GM18861 (cell line): ENCODE measurements at regions not wholly inside any gene's neighbourhood (a gene's known extent, or its start where the extent isn't known, plus 50 kb on each side); places are given as distances from the start of the nearest gene placed in this dataset.
"Not testable (repeated sequence)": the region's sequence is repeated elsewhere in the genome, so short reads cannot be mapped to it uniquely, and the experiment has no call there.

Experiments used
- ATAC-seq: cut with Tn5 transposase; IDR thresholded peaks from one replicate; pipeline ENCODE4 v1.9.1; 2021; ENCODE audit not compliant: unreplicated experiment

DNA sequence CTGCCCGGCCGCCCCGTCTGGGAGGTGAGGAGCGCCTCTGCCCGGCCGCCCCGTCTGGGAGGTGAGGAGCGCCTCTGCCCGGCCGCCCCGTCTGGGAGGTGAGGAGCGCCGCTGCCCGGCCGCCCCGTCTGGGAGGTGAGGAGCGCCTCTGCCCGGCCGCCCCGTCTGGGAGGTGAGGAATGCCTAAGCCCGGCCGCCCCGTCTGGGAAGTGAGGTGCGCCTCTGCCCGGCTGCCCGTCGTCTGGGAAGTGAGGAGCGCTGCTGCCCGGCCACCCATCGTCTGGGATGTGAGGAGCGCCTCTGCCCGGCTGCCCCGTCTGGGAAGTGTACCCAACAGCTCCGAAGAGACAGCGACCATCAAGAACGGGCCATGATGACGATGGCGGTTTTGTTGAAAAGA is 136.6 kb upstream of the PROKR2 start:
- ATAC-seq, result not testable (repeated sequence)

DNA sequence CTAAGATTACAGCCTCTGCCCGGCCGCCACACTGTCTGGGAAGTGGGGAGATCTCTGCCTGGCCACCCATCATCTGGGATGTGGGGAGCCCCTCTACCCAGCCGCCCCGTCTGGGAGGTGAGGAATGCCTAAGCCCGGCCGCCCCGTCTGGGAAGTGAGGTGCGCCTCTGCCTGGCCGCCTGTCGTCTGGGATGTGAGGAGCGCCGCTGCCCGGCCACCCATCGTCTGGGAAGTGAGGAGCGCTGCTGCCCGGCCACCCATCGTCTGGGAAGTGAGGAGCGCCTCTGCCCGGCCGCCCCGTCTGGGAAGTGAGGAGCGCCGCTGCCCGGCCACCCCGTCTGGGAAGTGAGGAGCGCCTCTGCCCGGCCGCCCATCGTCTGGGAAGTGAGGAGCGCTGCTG is 135.9 kb upstream of the PROKR2 start:
- ATAC-seq, result not testable (repeated sequence)

DNA sequence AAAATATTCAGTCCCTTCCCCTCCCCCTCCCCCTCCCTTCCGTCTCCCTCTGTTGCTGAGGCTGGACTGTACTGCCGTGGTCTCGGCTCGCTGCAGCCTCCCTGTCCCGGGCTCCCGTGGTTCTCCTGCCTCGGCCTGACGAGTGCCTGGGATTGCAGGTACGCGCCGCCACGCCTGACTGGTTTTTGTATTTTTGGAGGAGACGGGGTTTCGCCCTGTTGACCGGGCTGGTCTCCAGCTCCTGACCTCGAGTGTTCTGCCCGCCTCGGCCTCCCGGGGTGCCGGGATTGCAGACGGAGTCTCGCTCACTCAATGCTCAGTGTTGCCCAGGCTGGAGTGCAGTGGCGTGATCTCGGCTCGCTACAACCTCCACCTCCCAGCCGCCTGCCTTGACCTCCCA is 135.5 kb upstream of the PROKR2 start:
- not testable (repeated sequence) for ATAC-seq

DNA sequence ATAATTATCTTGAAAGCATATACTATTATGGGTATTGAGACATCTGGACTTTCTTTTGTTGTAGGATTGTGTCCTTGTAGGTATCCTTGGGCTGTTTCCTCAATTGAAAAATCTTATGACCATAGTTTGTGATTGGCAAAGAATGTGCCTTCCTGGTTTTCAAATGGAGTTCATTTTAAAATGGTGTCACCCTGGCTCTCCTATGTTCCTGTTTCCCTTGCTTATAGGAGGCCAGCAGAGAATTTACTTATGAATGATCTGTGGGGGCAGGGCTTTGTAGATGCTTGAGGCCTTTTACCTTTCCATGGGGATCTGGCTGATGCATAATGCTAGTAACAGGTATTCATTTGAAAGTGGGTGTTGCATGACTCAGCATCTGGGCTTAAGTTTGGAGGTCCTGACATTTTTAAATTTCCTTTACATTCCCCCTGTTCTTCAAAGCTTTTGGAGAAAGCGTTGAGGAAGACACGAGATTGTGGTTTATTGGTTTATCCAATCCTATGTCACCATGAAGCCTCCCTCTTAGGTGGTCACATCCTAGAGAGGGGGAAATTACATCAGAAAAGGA is 135.0 kb upstream of the PROKR2 start:
- no peak for ATAC-seq

DNA sequence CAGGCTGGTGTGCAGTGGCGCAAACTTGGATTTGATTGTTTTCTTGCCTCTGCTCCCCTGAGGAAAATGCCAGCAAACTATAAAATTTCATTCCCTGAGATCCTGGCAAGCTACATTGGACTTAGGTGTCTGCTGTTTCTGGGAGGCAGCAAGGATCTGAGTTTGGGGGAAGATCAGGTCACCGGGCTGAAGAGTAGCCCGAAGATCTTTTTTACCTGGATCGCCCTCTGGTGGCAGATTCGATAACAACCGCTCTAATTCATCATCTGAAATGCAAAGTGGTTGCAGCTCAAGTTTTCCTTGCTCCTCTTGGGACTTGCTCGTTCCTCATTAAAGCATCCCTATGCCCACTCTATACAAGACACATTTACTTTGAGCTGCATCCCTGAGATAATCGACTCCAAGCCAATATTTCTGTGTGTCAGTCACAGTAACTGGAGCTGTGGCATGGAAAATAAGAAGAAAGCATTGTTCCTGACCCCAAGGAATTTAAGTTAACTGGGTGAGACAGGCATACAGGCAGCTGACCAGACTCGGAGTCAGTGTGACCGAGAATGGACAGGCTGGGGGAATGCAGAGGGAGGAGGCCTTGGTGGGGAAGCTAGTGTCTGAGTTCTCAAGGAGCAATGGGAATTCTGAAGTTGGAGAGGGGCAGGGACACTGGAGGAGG is 131.8 kb upstream of the PROKR2 start:
- no peak for ATAC-seq

DNA sequence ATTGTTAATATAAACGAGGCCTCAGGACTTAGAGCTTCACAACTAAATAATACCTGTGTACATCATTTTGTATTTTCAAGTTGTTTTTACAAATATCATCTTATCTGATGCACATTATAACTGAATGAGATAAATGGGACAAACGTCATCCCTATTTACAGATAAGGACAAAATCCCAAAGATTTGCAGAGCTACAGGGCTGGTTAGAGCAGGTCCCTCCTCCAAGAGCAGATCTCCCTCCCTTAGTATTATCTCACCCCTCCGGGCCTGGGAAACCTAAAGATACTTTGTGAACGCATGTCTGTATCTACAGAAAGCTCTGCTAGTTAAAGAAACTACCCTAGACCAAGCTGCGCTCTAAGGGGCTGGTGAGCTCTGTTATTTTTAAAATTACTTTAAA is 130.4 kb upstream of the PROKR2 start:
- no peak for ATAC-seq

DNA sequence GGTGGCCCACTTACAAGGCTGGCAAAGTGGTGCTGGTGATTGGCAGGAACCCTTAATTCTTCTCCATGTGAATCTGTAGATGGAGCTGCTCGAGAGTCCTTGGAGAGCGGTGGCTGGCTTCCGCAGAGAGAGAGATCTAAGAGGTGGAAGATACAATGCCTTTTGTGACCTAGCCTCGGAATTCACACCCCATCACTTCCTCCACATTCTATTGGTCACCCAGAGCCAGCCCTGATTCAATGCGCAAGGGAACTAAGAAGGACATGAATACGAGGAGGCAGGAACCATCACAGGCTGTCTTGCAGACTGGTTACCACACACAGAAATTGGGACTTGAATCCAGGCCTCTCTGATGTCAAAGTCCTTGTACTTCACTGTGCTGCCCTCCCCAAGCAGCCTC is 128.9 kb upstream of the PROKR2 start:
- ATAC-seq, result no peak

DNA sequence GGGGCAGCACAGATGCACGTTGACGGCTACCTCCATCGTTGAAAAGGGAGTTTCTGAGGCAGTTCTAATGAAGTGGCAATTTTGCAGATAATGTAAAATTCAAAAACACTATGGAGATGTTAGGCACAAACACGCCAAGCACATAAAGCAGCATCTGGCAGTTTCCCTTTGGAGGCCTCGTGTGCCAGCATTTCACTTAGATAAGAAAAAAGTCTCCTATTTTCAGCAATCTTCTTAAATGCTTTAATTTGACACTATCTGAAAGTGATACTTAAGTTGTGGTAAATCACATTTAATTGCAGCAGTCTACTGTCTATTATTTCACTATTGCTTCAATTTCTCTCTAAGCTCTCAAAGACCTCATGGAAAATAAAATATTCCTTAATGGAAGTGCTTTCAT is 125.3 kb upstream of the PROKR2 start:
- no peak for ATAC-seq

DNA sequence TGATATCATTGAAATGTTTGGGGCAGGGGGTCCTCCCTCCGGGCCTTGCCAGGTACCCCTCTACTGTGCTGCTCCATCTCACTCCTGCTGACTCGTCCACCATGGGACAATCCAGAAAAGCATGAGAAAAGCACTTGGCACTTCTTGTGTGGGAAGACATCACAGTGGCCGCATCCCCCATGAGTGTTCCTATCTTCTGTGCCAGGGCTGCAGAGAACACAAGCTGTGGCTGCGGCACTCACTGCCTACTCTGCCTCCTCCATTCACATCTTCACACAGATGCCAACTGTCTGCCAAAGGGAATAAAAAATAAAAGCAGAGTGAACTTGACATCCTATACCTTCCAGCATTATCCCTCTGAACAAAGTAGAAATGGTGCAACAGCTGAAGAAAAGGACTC is 117.4 kb upstream of the PROKR2 start:
- no peak for ATAC-seq

DNA sequence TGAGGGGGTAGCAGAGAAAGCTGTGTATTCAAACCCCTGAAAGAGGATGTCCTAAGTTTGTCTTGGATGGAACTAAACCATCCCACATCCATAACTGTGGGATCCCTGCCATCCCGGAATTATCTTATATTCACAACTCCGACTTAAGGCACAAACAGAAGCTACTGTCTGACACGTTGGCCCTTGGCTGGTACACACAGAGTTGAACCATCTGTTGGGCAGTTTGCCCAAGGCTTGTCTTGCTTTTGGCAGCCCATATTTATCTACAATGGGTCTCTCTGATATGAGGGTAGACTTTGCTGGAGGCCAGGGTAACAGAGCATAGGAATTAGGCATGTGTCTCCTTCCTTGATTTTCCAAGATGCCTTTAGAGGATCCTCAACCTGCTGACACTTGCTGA is 116.6 kb upstream of the PROKR2 start:
- no peak for ATAC-seq

DNA sequence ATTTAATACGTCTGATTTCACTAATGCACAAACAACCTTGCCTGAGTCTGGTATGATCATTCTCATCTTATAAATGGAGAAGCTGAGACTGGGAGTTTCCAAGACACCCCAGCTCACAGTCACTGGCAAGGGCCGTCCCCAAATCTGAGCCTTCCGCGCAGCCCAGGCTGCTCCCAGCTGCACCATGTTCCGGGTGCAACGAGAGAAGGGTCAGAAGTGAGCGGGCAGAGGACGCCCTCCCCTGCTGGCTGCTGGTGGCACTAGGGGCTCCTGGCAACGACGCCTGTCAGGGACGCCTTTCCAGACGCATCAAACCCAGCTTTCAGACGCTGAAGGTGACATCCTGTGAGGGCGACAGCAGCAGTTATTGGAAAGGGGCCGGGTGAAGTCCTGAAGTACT is 115.3 kb upstream of the PROKR2 start:
- no peak for ATAC-seq

DNA sequence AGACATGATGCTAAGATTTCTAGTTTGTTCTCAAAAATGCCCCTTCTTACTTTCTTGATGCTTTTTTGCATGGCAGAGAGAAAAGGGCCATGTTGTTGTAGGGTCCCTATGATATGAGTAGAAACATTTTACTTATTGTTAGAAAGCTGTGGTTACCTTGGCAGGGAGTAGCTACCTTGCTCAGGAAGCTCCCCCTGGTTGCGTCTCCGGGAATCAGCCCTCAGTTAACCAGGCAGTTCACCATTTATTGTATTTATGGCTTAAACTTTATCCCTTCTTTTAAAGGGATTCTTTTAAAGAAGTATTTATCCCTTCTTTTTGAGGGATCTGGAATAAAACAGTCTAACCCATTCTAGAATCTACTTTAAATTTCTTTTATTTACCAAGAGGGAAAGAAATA is 113.9 kb upstream of the PROKR2 start:
- no peak for ATAC-seq

DNA sequence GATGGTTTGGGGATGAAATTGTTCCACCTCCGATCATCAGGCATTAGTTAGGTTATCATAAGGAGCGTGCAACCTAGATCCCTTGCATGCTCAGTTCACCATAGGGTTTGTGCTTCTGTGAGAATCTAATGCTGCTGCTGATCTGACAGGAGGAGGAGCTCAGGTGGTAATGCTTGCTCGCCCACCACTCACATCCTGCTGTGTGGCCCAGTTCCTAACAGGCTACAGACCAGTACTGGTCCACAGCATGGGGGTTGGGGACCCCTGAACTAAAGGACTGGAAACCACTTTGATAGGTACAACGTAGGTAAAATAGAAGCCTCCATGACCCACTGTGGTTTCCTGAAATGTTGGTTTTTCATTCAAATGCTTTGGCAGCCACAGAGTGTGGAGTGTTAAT is 109.3 kb upstream of the PROKR2 start:
- ATAC-seq, result no peak

DNA sequence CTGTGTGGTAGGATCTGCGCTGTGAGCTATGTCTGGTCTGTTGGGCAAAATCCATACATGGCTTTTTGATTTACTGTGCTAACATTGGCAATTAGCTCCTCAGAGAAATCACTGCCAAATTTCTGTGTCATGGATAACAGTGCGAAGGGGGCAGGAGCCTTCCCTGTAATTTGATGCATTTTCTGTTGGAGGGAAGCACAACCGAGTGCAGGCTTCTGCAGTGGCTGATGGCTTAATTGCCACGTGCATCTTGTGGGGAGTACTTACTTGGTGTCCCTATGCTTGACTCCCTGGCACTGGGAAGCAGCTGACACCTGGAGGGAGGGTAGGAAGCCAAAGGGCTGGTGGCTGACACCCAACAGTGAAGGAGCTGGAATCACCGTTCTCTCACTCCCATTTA is 99.3 kb upstream of the PROKR2 start:
- no peak for ATAC-seq

DNA sequence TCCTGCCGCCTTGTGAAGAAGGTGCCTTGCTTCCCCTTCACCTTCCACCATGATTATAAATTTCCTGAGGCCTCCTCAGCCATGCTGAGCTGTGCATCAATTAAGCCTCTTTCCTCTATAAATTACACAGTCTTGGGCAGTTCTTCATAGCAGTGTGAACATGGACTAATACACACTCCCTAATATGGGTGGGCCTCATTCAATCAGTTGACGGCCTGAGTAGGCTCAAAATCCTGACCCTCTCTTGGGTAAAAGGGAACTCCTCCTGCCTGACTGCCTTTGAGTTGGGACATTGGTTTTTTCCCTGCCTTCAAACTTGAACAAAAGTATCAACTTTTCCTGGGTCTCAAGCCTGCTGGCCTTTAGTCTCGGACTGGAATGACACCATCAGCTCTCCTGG is 96.6 kb upstream of the PROKR2 start:
- ATAC-seq, result no peak

DNA sequence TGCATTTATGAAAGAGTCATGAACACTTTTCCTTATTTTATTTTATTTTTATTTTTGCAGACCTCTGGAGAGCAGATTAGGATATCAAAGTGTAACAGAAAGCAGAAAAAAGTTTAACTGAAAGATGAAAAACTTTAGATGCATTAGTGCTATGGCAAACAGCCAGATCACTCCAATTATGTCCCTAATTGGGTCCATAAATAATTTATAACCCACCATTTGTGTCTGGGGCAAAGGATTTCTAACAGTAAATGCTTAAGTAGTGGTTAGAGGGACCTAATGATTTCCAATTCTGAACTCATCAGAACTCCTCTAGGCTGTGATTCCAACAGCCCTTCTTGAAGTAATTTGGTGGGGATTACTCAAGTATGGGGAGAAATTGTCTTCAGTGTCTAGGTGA is 93.7 kb upstream of the PROKR2 start:
- ATAC-seq, result no peak

DNA sequence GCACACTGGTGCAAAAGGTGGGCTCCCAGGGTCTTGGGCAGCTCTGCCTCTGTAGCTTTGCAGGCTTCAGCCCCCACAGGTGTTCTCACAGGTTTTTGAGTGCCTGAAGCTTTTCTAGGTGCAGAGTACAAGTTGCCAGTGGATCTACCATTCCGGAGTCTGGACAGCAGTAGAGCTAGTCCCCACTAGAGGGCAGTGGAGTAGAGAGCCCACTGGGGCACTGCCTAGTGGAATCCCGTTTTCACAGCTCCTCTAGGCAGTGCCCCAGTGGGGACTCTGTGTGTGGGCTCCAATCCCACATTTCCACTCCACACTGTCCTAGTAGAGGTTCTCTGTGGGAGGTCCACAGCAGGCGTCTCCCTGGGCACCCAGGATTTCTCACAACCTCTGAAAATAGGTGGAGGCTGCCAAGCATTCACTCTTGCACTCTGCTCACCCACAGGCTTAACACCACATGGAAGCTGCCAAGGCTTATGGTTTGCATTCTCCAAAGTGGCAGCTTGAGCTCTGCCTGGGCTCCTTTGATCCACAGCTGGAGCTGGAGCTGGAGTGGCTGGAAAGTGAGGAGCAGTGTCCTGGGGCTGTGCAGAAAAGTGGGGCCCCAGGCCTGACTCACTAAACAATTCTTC is 86.3 kb upstream of the PROKR2 start:
- peak; percentile 77 for ATAC-seq

DNA sequence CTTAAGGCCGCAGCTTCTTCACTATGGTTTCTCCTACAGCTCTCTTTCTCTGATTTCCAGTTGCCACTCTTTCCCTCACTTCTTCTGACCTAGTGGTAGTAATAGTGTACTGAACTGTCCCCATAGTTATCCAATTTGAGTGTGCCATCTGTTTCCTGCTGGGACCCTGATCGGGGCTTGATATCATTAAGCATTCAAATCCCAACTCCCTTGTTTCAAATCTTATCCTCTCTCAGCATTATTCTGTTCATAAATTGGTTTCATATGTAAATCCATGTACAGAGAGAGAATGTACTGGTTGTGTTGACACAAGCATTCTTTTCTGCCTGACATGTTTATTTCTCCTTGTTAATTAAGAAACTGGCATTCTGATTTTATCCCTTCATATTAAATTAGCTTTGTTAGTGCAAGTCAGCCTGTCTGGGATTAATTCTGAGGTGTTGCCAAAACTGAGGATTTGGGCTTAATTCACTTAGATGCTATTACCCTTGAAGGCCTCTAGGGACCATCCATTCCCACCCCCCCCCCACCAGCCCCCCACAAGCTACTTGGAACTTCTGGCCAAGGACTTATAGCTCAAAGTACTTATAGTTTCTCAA is 84.6 kb upstream of the PROKR2 start:
- no peak for ATAC-seq

DNA sequence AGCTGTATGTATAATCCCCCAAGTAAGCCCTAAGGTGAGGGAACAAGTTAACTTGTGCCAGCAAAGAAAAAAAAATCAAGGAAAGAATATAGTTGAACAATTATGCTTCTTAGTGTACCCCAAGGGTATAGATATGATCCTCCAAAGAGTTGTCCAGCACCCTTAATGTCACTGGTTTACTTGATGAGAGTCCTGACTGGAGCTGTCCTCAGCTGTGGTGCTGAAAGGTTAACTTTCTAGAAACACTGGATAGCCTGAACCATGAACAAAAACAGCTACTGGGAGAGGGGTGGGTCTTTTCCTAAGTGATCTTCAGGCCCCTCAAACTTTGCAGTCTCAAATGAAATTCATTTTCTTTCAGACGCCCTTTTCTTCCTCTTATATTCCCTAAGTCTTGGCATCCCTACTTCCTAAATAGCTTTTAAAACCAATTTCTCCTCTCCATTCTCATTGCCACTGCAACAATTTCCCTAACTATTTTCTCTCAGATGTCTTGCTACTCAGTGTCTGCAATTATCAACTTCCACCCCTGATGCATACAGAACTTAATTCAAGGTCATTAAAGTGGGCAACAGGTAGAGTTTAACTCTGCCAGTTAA is 83.5 kb upstream of the PROKR2 start:
- no peak for ATAC-seq

DNA sequence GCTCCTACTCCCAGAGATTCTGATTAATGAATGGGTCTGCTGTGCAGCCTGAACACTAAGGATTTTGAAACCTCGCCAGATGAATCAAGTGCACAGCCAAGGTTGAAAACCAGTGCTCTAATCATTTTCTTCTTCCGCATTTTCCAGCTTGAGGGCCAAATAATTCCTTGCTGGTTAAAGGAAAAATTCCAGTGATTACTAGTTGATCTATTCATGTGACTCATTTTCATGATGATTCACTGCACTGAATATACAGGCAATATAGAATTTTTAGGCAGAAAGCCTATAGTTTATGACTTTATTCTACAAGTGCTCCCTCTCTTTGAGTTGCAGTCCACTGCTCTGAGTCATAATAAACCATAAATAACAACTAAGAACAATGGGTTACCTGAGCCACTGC is 80.6 kb upstream of the PROKR2 start:
- no peak for ATAC-seq

DNA sequence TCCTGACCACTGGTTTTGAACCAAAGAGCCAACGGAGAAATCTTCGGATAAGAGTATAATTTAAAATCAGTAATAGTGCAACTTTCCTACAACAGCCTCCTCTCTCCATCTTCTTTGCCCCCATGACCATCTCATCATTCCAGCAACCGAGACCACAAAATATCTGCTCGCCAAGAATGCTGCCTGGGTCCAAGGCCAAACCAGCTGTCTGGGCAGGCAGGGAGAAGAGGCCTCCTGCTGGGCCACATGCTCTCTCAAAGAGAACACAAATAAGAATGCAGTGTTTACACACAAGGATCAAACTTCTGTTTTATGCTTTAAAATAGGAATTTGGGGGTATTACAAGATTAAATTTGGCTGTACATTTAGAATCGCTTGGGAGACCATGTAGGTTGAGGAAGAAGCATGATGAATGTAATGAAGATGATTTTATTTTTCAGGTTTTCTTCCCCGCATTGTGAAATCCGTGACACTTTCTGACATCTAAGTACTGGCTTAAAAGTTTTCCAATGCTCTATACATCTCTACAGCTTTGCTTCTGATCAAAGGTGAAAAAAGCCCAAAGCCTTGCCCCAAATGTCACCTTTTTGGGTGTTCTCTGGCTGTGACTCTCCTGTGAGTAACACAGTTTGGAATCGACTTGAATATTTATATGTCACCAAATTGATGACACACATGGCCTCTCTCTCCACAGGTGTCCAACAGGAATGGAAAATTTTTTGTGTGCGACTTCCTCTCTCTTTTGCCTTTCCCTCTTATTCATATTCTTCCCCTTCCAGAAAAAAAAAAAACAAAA is 79.4 kb upstream of the PROKR2 start:
- no peak for ATAC-seq
